A549 (cell line): ENCODE measurements at regions not wholly inside any gene's neighbourhood (a gene's known extent, or its start where the extent isn't known, plus 50 kb on each side); places are given as distances from the start of the nearest gene placed in this dataset.
A peak's percentile ranks its signal among the peaks of the same experiment; 100 is the strongest.

Experiments used
- ATAC-seq, 2 experiments: fragments of 200-7000 bp in 1 of 2; fragments of >200 bp in 1 of 2; cut with Nextera tagmentation in 1 of 2; cut with Tn5 transposase in 1 of 2; 3 replicates each; pipeline versions ENCODE4 v1.8.0 to v1.9.1; 2018 to 2020; ENCODE audit warnings: mild to moderate bottlenecking in 1 of 2, moderate library complexity in 1 of 2
- CTCF ChIA-PET: fragments of 300-600 bp; sonication (Branson Sonifier 250); formaldehyde crosslinking; extraction: SDS; loops from one replicate; lab custom pipeline; 2021; ENCODE audit warnings: antibody characterized with exemption, inconsistent platforms; lab: Yijun Ruan, JAX
- POLR2A ChIA-PET: fragments of 350-600 bp; formaldehyde crosslinking; extraction: SDS; loops from one replicate; lab custom pipeline; 2021; ENCODE audit warnings: antibody characterized with exemption, inconsistent platforms; lab: Yijun Ruan, JAX
- DNase-seq, 2 experiments: peaks; one replicate each; pipeline versions ENCODE4 v3.0.0 to v3.0.0-alpha.2; 2011 to 2016; ENCODE audit warnings: low read depth in 1 of 2, low spot score in 1 of 2
- FAIRE-seq: peaks from 2 replicates; lab custom pipeline; 2011; peaks lifted over from hg19 to GRCh38; lab: Jason Lieb, UNC
- H3K27ac ChIP-seq, 2 experiments: fragments of >200 bp; sonication (Bioruptor Twin); formaldehyde crosslinking; 3 replicates each; pipeline ENCODE4 v1.5.1; 2016 to 2017
- H3K4me1 ChIP-seq: fragments of >200 bp; sonication (Bioruptor Twin); formaldehyde crosslinking; 3 replicates; pipeline ENCODE4 v1.6.1; 2016
- H3K4me2 ChIP-seq: fragments of >200 bp; sonication (Bioruptor Twin); formaldehyde crosslinking; 3 replicates; pipeline ENCODE4 v1.6.1; 2016
- H3K4me3 ChIP-seq: fragments of >200 bp; sonication (Bioruptor Twin); formaldehyde crosslinking; 3 replicates; pipeline ENCODE4 v1.5.1; 2016
- H3K9me3 ChIP-seq: fragments of >200 bp; sonication (Bioruptor Twin); formaldehyde crosslinking; 3 replicates; pipeline ENCODE4 v1.6.1; 2016
- CBX8 ChIP-seq: fragments of 200-600 bp; sonication (generic); IDR thresholded peaks from 2 replicates; pipeline ENCODE4 v1.6.1; 2016
- CHD2 ChIP-seq: fragments of 150-350 bp; IDR thresholded peaks from 2 replicates; pipeline ENCODE4 v1.6.1; 2014; ENCODE audit warnings: low read length; ENCODE audit not compliant: partially characterized antibody
- CHD4 ChIP-seq: fragments of 200-600 bp; sonication (generic); IDR thresholded peaks from 2 replicates; pipeline ENCODE4 v1.6.1; 2016; ENCODE audit warnings: antibody characterized with exemption, mild to moderate bottlenecking, borderline replicate concordance
- EHF ChIP-seq: fragments of 250-450 bp; sonication (Bioruptor Pico); IDR thresholded peaks from 2 replicates; pipeline ENCODE4 v1.5.0; 2020; ENCODE audit warnings: mild to moderate bottlenecking
- ESRRA ChIP-seq: fragments of 150-350 bp; IDR thresholded peaks from 2 replicates; pipeline ENCODE4 v1.6.1; 2014; ENCODE audit warnings: mild to moderate bottlenecking, low read length, borderline replicate concordance
- HOXB5 ChIP-seq: fragments of 250-450 bp; sonication (Bioruptor Pico); IDR thresholded peaks from 2 replicates; pipeline ENCODE4 v1.5.0; 2020; ENCODE audit warnings: mild to moderate bottlenecking, moderate library complexity
- KDM1A ChIP-seq: fragments of 200-600 bp; sonication (generic); IDR thresholded peaks from 2 replicates; pipeline ENCODE4 v1.6.1; 2016; ENCODE audit warnings: low read depth, mild to moderate bottlenecking
- KDM5A ChIP-seq: fragments of 200-600 bp; sonication (generic); IDR thresholded peaks from 2 replicates; pipeline ENCODE4 v1.6.1; 2016; ENCODE audit warnings: antibody characterized with exemption, mild to moderate bottlenecking
- MAZ ChIP-seq: fragments of 150-350 bp; IDR thresholded peaks from 2 replicates; pipeline ENCODE4 v1.6.1; 2014; ENCODE audit warnings: antibody characterized with exemption, low read depth, low read length, borderline replicate concordance
- NFE2L2 ChIP-seq: fragments of 150-350 bp; conservative IDR thresholded peaks from 2 replicates; pipeline ENCODE4 v1.6.1; 2014; ENCODE audit warnings: low read length
- NR3C1 ChIP-seq: fragments of >200 bp; sonication (Bioruptor Twin); formaldehyde crosslinking; IDR thresholded peaks from 3 replicates; pipeline ENCODE4 v1.6.1; 2017
- PHF8 ChIP-seq: fragments of 200-600 bp; sonication (generic); IDR thresholded peaks from 2 replicates; pipeline ENCODE4 v1.6.1; 2016; ENCODE audit warnings: low read depth, mild to moderate bottlenecking, antibody characterized with exemption, moderate library complexity, borderline replicate concordance
- POLR2A ChIP-seq: IDR thresholded peaks from 2 replicates; pipeline ENCODE4 v1.6.1; 2012; ENCODE audit warnings: mild to moderate bottlenecking, low read length
- RCOR1 ChIP-seq: fragments of 150-350 bp; IDR thresholded peaks from 2 replicates; pipeline ENCODE4 v1.6.1; 2014; ENCODE audit warnings: antibody characterized with exemption, low read length, low read depth
- ZFP36 ChIP-seq: fragments of 450-650 bp; IDR thresholded peaks from 2 replicates; pipeline ENCODE4 v1.6.1; 2014; ENCODE audit warnings: borderline replicate concordance; ENCODE audit not compliant: partially characterized antibody
- ZSCAN20 ChIP-seq: fragments of 250-450 bp; sonication (Bioruptor Pico); IDR thresholded peaks from 2 replicates; pipeline ENCODE4 v1.8.0; 2022; ENCODE audit warnings: mild to moderate bottlenecking, moderate library complexity
- WGBS: methylation state at CpG from one replicate; pipeline ENCODE4 v1.1.6; 2017; ENCODE audit errors: missing lambda C conversion rate; 5-methylcytosine and 5-hydroxymethylcytosine counted together
- TF ChIP-seq, protein P1 (sequence below): fragments of 250-450 bp; sonication (Bioruptor Pico); IDR thresholded peaks from 2 replicates; pipeline ENCODE4 v1.5.0; 2020; ENCODE audit warnings: low read depth, mild to moderate bottlenecking, moderate library complexity
- TF ChIP-seq, protein P2 (sequence below): fragments of >200 bp; sonication (Bioruptor Twin); formaldehyde crosslinking; IDR thresholded peaks from 3 replicates; pipeline ENCODE4 v1.6.1; 2016

DNA sequence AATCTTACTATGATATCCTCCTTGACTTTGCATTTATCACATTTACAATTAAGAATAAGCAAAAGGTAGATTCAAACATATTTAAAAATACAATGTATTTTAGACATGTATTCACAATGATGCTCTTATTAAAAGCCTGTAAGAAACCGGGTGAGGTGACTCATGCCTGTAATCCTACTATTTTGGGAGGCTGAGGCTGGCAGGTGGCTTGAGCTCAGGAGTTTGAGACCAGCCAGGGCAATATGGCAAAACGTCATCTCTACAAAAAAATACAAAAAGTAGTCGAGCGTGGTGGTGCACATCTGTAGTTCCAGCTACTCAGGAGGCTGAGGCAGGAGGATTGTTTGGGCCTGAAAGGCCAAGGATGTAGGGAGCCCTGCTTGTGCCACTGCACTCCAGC lies 618.4 kb downstream of the CDH18 start:
- Histone ChIP-seq H3K4me2 (no peak overlapping the region), H3K9me3 (no peaks in the 10 kb centered on the region), H3K4me1 (no peaks in the 10 kb centered on the region), H3K27ac (no peak overlapping the region), H3K4me3 (no peak overlapping the region)
- 23% methylated on average over 4 of the region's 4 CpGs for WGBS
- ChIA-PET CTCF (no interaction called here), POLR2A (no interaction called here)
- ATAC-seq (no peak), DNase-seq (no peak), FAIRE-seq (no peak)
- TF ChIP-seq HOXB5 (CRISPR knock-in tag) (no peak), ESRRA (no peak), PHF8 (no peak), NR3C1 (no peak), EHF (CRISPR knock-in tag) (no peak), ZSCAN20 (CRISPR knock-in tag) (no peak), KDM5A (no peak), POLR2A (no peak), CBX8 (no peak), CHD2 (no peak), MAZ (no peak), CHD4 (no peak)
- TF ChIP-seq, protein P1, sequence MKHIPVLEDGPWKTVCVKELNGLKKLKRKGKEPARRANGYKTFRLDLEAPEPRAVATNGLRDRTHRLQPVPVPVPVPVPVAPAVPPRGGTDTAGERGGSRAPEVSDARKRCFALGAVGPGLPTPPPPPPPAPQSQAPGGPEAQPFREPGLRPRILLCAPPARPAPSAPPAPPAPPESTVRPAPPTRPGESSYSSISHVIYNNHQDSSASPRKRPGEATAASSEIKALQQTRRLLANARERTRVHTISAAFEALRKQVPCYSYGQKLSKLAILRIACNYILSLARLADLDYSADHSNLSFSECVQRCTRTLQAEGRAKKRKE: no peak
- TF ChIP-seq, protein P2, sequence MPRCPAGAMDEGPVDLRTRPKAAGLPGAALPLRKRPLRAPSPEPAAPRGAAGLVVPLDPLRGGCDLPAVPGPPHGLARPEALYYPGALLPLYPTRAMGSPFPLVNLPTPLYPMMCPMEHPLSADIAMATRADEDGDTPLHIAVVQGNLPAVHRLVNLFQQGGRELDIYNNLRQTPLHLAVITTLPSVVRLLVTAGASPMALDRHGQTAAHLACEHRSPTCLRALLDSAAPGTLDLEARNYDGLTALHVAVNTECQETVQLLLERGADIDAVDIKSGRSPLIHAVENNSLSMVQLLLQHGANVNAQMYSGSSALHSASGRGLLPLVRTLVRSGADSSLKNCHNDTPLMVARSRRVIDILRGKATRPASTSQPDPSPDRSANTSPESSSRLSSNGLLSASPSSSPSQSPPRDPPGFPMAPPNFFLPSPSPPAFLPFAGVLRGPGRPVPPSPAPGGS: no peak

DNA sequence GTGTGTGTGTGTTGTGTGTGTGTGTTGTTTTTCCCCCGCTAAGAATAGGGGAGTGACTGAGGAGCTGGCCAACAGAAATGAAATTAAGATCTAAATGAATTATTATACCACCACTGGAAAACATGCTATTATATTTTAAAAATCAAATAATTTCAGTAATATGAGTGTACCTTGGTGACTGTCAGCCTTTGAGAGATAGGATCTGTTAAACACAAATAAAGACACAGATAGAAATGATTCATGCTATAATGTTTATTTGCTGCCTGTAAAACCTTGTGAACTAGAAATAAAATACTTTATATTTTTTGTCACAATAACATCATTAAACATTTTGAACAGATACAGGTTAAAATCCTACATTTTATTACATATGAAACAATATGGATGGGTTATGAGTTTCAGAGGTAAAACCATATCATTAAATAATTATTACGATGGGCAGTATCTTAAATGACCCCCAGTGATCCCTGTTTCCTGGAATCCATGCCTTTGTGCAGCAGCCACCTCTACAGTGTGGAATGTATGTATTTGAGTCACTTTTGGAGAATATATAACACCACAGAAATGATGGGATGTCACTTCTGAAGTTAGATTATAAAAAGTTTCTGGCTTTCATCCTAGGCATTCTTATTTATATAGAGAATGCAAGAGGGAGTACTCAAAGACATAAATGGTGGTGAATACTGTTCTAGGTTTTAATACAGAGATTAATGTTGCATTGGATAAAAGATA lies 617.2 kb downstream of the CDH18 start:
- no peak for DNase-seq
- POLR2A ChIA-PET: no interaction called here
- Histone ChIP-seq H3K4me2 (no peak overlapping the region), H3K4me3 (no peak overlapping the region), H3K27ac (no peak overlapping the region), H3K4me1 (no peaks in the 10 kb centered on the region)
- no peak for ATAC-seq
- FAIRE-seq: no peak
- TF ChIP-seq KDM1A: no peak
- no peak for TF ChIP-seq KDM5A
- TF ChIP-seq, all 56 proteins: peak for 0
- 4% methylated on average over 2 of the region's 2 CpGs for WGBS
- no peaks in the 10 kb centered on the region for H3K9me3 ChIP-seq
- CTCF ChIA-PET: no interaction called here

DNA sequence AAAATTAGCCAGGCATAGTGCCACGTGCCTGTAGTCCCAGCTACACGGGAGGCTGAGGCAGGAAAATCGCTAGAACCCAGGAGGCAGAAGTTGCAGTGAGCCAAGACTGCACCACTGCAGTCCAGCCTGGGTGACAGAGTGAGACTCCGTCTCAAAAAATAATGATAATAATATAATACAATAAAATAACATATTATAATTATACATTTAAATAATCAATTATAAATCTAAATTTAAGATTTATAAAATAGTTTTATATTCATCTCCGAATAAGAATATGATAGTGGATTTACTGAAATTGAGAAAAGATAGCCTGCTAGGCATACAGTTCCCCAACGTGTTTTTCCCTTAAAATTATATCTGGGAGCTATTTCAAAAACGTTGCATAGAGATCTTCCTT lies 599.6 kb downstream of the CDH18 start:
- ATAC-seq: no peak
- CTCF ChIA-PET: no interaction called here
- 20% methylated on average over 7 of the region's 7 CpGs for WGBS
- TF ChIP-seq PHF8 (no peak), RCOR1 (no peak), CHD4 (no peak)
- TF ChIP-seq, all 56 proteins: peak for 0
- Histone ChIP-seq H3K4me3 (no peak overlapping the region), H3K4me1 (no peaks in the 10 kb centered on the region), H3K9me3 (no peaks in the 10 kb centered on the region), H3K27ac (no peak overlapping the region), H3K4me2 (no peak overlapping the region)
- POLR2A ChIA-PET: no interaction called here
- DNase-seq (no peak), FAIRE-seq (no peak)

DNA sequence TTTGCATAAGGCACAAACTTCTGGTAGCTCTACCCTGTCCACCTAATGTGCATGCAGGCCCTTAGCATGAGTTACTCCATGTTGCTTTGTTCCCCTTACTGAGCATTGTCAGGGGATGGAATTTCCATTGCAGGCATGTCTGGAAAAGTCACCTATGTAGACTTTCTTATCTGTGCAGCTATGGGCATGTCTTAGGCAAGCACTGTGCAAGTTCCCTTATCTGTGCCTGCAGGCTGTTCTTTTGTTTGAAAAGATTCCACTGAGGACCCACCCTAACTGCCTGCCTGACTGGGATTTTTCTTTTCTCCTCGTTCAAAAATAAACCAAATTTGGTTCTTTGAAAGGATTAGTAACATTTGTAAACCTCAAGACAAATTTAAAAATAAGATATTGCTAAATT lies 587.0 kb downstream of the CDH18 start:
- FAIRE-seq (no peak), DNase-seq (no peak), ATAC-seq (no peak)
- CTCF ChIA-PET: no interaction called here
- no peak overlapping the region for H3K27ac ChIP-seq
- H3K4me1 ChIP-seq: no peaks in the 10 kb centered on the region
- H3K4me2 ChIP-seq: no peak overlapping the region
- H3K4me3 ChIP-seq: no peak overlapping the region
- WGBS: 5% methylated on average over 1 of the region's 1 CpG
- TF ChIP-seq NFE2L2 (no peak), ZFP36 (peak; percentile 70)
- POLR2A ChIA-PET: no interaction called here
- no peaks in the 10 kb centered on the region for H3K9me3 ChIP-seq
